NB4 (cell line): ENCODE measurements at regions not wholly inside any gene's neighbourhood (a gene's known extent, or its start where the extent isn't known, plus 50 kb on each side); places are given as distances from the start of the nearest gene placed in this dataset.
A peak's percentile ranks its signal among the peaks of the same experiment; 100 is the strongest.

ENCODE experiments used
- DNase-seq: peaks from one replicate; pipeline ENCODE4 v3.0.0; 2010; ENCODE audit warnings: low read depth
- H3K4me3 ChIP-seq: one replicate; pipeline ENCODE4 v1.5.1; 2011; ENCODE audit warnings: mild to moderate bottlenecking, low read depth, low read length, moderate library complexity
- MAX ChIP-seq: IDR thresholded peaks from 2 replicates; pipeline ENCODE4 v1.6.1; 2011; ENCODE audit warnings: low read depth, low read length
- MYC ChIP-seq: IDR thresholded peaks from 2 replicates; pipeline ENCODE4 v1.6.1; 2011; ENCODE audit warnings: low read depth, low read length
- POLR2A ChIP-seq: IDR thresholded peaks from 2 replicates; pipeline ENCODE4 v1.6.1; 2011; ENCODE audit warnings: mild to moderate bottlenecking; ENCODE audit not compliant: insufficient read length; ENCODE audit errors: extremely low read depth
- TF ChIP-seq, protein P1 (sequence below): IDR thresholded peaks from one replicate; pipeline ENCODE4 v1.5.1; 2012; ENCODE audit warnings: low read depth, low read length

DNA sequence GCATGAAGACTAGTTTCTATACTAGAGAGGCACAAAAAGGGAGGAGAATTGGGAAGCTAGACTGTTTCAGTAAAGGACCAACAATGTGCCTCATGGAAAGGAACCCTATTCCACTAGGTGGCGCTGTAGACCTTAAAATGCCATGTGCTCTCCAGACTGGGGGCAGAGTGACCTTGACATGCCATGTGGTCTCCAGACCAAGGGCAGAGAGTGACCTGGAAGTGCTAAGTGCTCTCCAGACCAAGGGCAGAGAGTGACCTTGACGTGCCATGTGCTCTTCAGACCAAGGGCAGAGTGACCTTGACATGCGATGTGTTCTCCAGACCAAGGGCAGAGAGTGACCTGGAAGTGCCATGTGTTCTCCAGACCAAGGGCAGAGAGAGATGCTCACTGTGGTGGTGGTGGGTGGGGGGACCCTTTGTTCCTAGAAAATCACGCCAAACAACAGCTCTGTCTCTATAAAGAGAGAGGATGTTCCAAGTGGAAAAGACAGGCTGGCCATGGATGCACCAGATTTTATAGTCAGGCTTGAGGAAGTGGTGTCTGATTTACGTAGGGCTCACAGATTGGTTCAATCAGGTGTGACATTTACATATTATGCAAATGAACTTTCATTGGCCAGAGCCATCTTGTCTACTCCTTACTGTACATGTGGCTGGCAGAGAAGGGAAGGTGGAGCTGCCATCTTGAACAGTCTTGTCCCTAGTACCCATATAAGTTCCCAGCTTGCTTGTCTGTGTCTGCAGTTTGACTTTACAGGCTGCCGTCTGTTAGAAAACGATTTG, 344.0 kb upstream of the DDX18 start:
- TF ChIP-seq POLR2A (no peak), MAX (peak; percentile 94), MYC (peak; percentile 91)
- TF ChIP-seq, protein P1, sequence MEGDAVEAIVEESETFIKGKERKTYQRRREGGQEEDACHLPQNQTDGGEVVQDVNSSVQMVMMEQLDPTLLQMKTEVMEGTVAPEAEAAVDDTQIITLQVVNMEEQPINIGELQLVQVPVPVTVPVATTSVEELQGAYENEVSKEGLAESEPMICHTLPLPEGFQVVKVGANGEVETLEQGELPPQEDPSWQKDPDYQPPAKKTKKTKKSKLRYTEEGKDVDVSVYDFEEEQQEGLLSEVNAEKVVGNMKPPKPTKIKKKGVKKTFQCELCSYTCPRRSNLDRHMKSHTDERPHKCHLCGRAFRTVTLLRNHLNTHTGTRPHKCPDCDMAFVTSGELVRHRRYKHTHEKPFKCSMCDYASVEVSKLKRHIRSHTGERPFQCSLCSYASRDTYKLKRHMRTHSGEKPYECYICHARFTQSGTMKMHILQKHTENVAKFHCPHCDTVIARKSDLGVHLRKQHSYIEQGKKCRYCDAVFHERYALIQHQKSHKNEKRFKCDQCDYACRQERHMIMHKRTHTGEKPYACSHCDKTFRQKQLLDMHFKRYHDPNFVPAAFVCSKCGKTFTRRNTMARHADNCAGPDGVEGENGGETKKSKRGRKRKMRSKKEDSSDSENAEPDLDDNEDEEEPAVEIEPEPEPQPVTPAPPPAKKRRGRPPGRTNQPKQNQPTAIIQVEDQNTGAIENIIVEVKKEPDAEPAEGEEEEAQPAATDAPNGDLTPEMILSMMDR, result peak; percentile 65
- no peak overlapping the region for H3K4me3 ChIP-seq
- peak; percentile 77 for DNase-seq

GRCh38 chr2:117481608-117482007, 332.9 kb upstream of the DDX18 start:
- no peak overlapping the region for H3K4me3 ChIP-seq
- TF ChIP-seq MAX, result no peak
- TF ChIP-seq, protein P1, result no peak
- no peak for TF ChIP-seq POLR2A
- no peak for TF ChIP-seq MYC
- DNase-seq, result no peak

- no peak for DNase-seq
Measured at GRCh38 chr2:117485588-117485987, 328.9 kb upstream of the DDX18 start.

GRCh38 chr2:117486081-117486480, 328.4 kb upstream of the DDX18 start:
- no peak for TF ChIP-seq MAX
- TF ChIP-seq, protein P1, result no peak
- TF ChIP-seq MYC, result no peak
- TF ChIP-seq POLR2A, result no peak
- no peak for DNase-seq
- H3K4me3 ChIP-seq, result no peak overlapping the region

More at GRCh38 chr2:117485588-117485987, 328.9 kb upstream of the DDX18 start:
- no peak overlapping the region for H3K4me3 ChIP-seq
- TF ChIP-seq MAX, result no peak
- TF ChIP-seq, protein P1, result no peak

DNA sequence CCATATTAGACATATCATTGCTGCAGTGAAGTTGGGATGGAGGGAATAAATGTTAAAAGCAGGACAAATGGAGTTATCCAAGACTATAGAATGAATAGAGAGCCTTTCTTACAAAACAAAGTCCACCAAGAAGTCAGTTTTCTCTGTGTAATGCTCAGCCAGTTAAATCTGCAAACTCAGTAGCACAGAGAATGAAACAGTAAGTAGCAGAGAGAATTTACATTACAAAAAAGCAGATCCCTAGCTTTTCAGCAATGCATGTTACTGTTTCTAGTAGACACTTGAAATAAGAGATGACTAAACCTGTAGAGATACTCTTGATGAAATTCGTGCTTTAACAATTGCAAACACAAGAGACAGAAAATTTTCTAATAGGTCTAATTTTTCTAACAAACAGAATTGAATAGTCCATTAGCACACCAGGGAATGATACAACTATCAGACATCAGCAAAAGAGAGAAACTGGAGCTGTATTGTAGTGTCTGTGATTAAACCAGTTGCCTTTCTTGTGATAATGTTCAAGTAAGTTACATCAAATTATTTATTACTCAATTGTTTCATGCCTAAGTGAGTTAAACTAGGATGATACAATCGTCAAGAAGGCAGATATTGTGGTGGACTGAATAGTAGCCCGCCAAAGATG, 322.2 kb upstream of the DDX18 start:
- no peak for DNase-seq
- no peak overlapping the region for H3K4me3 ChIP-seq
- TF ChIP-seq MAX, result no peak
- TF ChIP-seq POLR2A, result no peak
- TF ChIP-seq, protein P1, result no peak
- no peak for TF ChIP-seq MYC
